Loucy (cell line): ENCODE measurements at regions not wholly inside any gene's neighbourhood (a gene's known extent, or its start where the extent isn't known, plus 50 kb on each side); places are given as distances from the start of the nearest gene placed in this dataset.

ENCODE experiments used
- H2AFZ ChIP-seq: fragments of 200-600 bp; sonication (generic); 2 replicates; pipeline ENCODE4 v1.6.0; 2016; ENCODE audit warnings: antibody characterized with exemption, mild to moderate bottlenecking, low read length, moderate library complexity
- H3F3A ChIP-seq: fragments of 200-600 bp; 2 replicates; pipeline ENCODE4 v1.6.0; 2016; ENCODE audit warnings: antibody characterized with exemption, low read depth, mild to moderate bottlenecking
- H3K27me3 ChIP-seq: fragments of 200-600 bp; sonication (generic); 2 replicates; pipeline ENCODE4 v1.6.1; 2014; ENCODE audit warnings: low read length, mild to moderate bottlenecking; ENCODE audit not compliant: insufficient read depth, poor library complexity, severe bottlenecking
- H3K36me3 ChIP-seq: fragments of 200-600 bp; sonication (generic); 2 replicates; pipeline ENCODE4 v1.6.1; 2016; ENCODE audit warnings: low read length; ENCODE audit not compliant: insufficient read depth
- H3K4me1 ChIP-seq: fragments of 200-600 bp; sonication (generic); 2 replicates; pipeline ENCODE4 v1.5.1; 2014; ENCODE audit warnings: low read length, mild to moderate bottlenecking; ENCODE audit not compliant: insufficient read depth, poor library complexity, severe bottlenecking
- H3K4me2 ChIP-seq: fragments of 200-600 bp; sonication (generic); 2 replicates; pipeline ENCODE4 v1.6.0; 2014; ENCODE audit warnings: antibody characterized with exemption, low read length, low read depth, mild to moderate bottlenecking; ENCODE audit not compliant: poor library complexity, severe bottlenecking
- H3K4me3 ChIP-seq: fragments of 200-600 bp; sonication (generic); 2 replicates; pipeline ENCODE4 v1.5.1; 2014; ENCODE audit warnings: low read length, mild to moderate bottlenecking, mixed read lengths; ENCODE audit not compliant: poor library complexity, severe bottlenecking
- H3K79me2 ChIP-seq: fragments of 200-600 bp; sonication (generic); 2 replicates; pipeline ENCODE4 v1.6.1; 2014; ENCODE audit warnings: low read length; ENCODE audit not compliant: insufficient read depth
- H3K9ac ChIP-seq: fragments of 200-600 bp; sonication (generic); 2 replicates; pipeline ENCODE4 v1.6.0; 2014; ENCODE audit warnings: mild to moderate bottlenecking, low read depth, low read length, moderate library complexity; ENCODE audit not compliant: poor library complexity, severe bottlenecking
- H3K9me2 ChIP-seq: fragments of 200-600 bp; sonication (generic); replicated peaks from 2 replicates; pipeline ENCODE4 v1.6.1; 2016; ENCODE audit warnings: low read depth, low read length, mixed read lengths
- H3K9me3 ChIP-seq: fragments of 200-600 bp; sonication (generic); 2 replicates; pipeline ENCODE4 v1.6.1; 2014; ENCODE audit warnings: mild to moderate bottlenecking, antibody characterized with exemption, low read length, low read depth; ENCODE audit not compliant: insufficient read depth
- H4K20me1 ChIP-seq: fragments of 200-600 bp; sonication (generic); 2 replicates; pipeline ENCODE4 v1.6.0; 2014; ENCODE audit warnings: antibody characterized with exemption, low read length, mild to moderate bottlenecking; ENCODE audit not compliant: insufficient read depth, poor library complexity, severe bottlenecking
- CTCF ChIP-seq: fragments of 200-600 bp; sonication (generic); conservative IDR thresholded peaks from 2 replicates; pipeline ENCODE4 v1.5.1; 2014; ENCODE audit warnings: mild to moderate bottlenecking, antibody characterized with exemption, low read length
- EZH2phosphoT487 ChIP-seq: fragments of 200-600 bp; IDR thresholded peaks from 2 replicates; pipeline ENCODE4 v1.6.1; 2018; ENCODE audit warnings: antibody characterized with exemption, mild to moderate bottlenecking, moderate library complexity, borderline replicate concordance

GRCh38 chr2:146608490-146608889 is 1236.3 kb upstream of the ACVR2A start:
- no peaks in the 10 kb centered on the region for H3K36me3 ChIP-seq
- TF ChIP-seq CTCF (no peak), EZH2phosphoT487 (no peak)
- H3K4me1 ChIP-seq, result no peaks in the 10 kb centered on the region
- H3K9me3 ChIP-seq, result no peaks in the 10 kb centered on the region
- H4K20me1 ChIP-seq, result no peaks in the 10 kb centered on the region
- no peak overlapping the region for H3K9ac ChIP-seq
- H3K9me2 ChIP-seq, result no peaks in the 10 kb centered on the region
- no peak overlapping the region for H3K4me3 ChIP-seq
- H3K27me3 ChIP-seq, result no peaks in the 10 kb centered on the region
- H3F3A ChIP-seq, result no peaks in the 10 kb centered on the region
- no peaks in the 10 kb centered on the region for H3K79me2 ChIP-seq
- no peak overlapping the region for H2AFZ ChIP-seq
- no peak overlapping the region for H3K4me2 ChIP-seq

- no peaks in the 10 kb centered on the region for H3K27me3 ChIP-seq
- no peaks in the 10 kb centered on the region for H3K4me1 ChIP-seq
- H3K9me3 ChIP-seq, result no peaks in the 10 kb centered on the region
- H3K4me2 ChIP-seq, result no peak overlapping the region
- H3K9me2 ChIP-seq, result no peaks in the 10 kb centered on the region
- no peaks in the 10 kb centered on the region for H3K36me3 ChIP-seq
- H3K79me2 ChIP-seq, result no peaks in the 10 kb centered on the region
- no peak overlapping the region for H2AFZ ChIP-seq
- H3F3A ChIP-seq, result no peaks in the 10 kb centered on the region
- H4K20me1 ChIP-seq, result no peaks in the 10 kb centered on the region
- H3K4me3 ChIP-seq, result no peak overlapping the region
- H3K9ac ChIP-seq, result no peak overlapping the region
- no peak for TF ChIP-seq CTCF
- TF ChIP-seq EZH2phosphoT487, result no peak
Observed at GRCh38 chr2:146604521-146604920, 1240.3 kb upstream of the ACVR2A start.

GRCh38 chr2:146602856-146603255 is 1242.0 kb upstream of the ACVR2A start:
- H3K27me3 ChIP-seq, result no peaks in the 10 kb centered on the region
- H4K20me1 ChIP-seq, result no peaks in the 10 kb centered on the region
- H3K36me3 ChIP-seq, result no peaks in the 10 kb centered on the region
- H3K79me2 ChIP-seq, result no peaks in the 10 kb centered on the region
- no peak overlapping the region for H3K9ac ChIP-seq
- no peaks in the 10 kb centered on the region for H3K9me3 ChIP-seq
- H3K9me2 ChIP-seq, result no peaks in the 10 kb centered on the region
- no peaks in the 10 kb centered on the region for H3F3A ChIP-seq
- no peak overlapping the region for H2AFZ ChIP-seq
- H3K4me2 ChIP-seq, result no peak overlapping the region
- no peaks in the 10 kb centered on the region for H3K4me1 ChIP-seq
- TF ChIP-seq EZH2phosphoT487, result no peak
- no peak for TF ChIP-seq CTCF
- no peak overlapping the region for H3K4me3 ChIP-seq
